ENCODE measurements at regions not wholly inside any gene's neighbourhood (a gene's known extent, or its start where the extent isn't known, plus 50 kb on each side); places are given as distances from the start of the nearest gene placed in this dataset.
"Not testable (repeated sequence)": the region's sequence is repeated elsewhere in the genome, so short reads cannot be mapped to it uniquely, and the experiment has no call there.

DNA sequence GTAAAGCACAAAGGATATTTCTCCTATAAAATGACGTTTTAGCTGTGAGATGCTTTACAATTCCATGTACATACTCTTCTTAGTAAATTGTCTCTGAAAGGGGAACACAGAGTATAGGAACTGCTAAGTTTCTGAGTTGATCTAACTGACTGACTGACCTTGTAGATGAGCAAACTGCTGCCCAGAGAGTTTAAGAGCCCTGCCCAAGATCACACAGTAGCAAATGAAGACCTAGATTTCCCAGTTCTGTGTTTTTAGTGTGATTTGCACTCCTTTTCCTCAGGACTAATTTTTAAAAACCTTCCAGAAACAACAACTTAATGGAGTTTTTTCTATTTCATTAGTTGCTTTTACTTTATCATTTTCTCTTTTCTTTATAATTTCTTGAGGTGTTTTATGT is 247.7 kb downstream of the PDCD6IP start:
- ChIA-PET CTCF (no interaction called here), POLR2A (no interaction called here)

DNA sequence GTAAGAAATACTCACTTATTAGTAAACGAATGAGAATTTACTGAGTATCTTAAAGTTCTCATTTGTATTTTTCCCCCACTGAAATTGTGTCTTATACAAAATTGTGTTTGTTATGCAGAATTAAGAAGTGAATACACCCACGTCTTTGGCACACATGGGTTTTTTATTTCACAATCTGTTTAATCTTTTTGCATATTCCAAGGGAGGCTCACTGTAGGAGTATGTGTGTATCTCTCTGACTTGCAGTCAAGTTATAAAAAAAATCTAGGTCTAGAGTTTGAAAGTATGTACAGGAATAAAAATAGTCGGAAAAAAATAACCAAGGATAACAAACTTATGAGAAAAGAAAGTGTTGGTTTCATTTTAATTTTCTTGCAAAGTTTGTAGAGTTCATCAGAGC is 255.2 kb downstream of the PDCD6IP start:
- POLR2A ChIA-PET, result no interaction called here
- CTCF ChIA-PET, result no interaction called here

DNA sequence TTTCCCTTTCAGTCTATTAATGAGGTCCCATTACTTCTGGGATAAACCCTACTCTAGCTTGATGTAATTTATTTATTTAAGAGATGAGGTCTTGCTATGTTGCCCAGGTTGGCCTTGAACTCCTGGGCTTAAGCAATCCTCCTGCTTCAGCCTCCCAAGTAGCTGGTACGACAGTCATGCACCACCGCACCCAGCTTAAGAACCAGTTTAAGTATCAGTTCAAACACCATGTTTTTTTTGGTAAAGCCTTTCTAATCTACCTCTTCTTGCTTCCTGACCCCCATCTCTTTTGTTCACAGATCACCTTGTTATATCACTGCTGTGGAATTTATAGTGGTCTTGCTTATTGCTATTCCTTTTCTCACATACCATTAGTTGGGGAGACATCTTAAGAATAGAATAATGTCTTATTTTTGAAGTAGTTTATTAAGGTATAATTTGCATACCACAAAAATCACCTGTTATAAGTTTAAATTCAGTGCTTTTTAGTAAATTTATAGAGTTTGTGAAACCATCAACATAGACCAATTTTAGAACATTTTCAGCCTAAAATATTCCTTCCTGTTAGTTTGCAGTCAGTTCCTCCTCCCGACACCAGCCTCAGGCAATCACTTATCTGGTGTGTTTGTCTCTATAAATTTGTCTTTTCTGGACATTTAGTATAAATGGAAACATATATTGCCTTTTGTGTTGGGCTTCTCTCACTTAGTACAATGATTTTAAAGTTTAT is 257.9 kb downstream of the PDCD6IP start:
- CTCF ChIA-PET, result no interaction called here
- POLR2A ChIA-PET, result no interaction called here

DNA sequence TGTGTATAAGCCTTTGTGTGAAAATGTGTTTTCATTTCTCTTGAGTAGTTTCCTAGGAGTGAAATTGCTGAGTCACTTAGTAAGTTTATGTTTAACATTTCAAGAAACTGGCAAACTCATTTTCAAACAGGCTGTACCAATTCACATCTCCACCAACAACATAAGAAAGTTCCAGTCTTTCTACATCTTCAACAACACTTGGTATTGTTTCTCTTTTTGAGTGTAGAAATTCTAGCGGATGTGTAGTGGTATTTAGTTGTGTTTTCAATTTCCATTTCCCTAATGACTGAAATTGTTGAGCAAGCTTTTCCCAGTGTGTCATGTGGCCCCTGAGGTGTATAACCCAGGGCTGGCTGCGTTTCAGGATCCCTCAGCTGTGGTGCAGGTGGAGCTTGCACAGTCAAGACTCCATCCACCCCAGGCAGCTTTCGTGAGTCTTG is 258.5 kb downstream of the PDCD6IP start:
- POLR2A ChIA-PET, result no interaction called here
- CTCF ChIA-PET, result no interaction called here

DNA sequence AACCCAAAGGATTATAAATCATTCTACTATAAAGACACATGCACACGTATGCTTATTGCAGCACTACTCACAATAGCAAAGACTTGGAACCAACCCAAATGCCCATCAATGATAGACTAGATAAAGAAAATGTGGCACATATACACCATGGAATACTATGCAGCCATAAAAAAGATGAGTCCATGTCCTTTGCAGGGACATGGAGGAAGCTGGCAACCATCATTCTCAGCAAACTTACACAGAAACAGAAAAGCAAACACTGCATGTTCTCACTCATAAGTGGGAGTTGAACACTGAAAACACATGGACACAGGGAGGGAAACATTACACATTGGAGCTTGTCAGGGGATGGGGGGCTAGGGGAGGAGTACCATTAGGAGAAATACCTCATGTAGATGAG is 262.6 kb downstream of the PDCD6IP start:
- CTCF ChIA-PET, POLR2A ChIA-PET: not testable (repeated sequence)

DNA sequence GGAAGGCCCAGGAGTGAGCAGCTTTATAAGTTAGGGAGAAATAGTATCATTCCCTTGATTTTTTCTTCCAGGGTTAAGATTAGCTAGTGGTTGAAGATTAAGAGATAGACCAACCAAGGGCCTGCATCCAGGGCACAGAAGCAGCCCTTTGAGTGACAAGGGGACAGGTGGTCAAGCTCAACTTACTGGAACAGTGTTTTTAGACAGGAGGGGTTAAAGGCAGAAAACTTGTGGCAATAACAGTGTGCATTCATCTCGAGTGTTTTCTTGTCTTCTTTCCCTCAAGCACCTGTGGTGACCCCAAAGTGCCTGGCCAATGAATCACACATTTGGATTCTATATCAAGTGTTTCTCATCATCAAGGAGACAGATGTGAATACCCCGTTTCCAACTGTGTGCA is 267.5 kb downstream of the PDCD6IP start:
- CTCF ChIA-PET, result interaction anchor here (0.6 kb wide), 1 partner anchor 203 kb away, joined by 3 read pairs; no protein-coding TSS in a partner anchor
- POLR2A ChIA-PET, result no interaction called here

DNA sequence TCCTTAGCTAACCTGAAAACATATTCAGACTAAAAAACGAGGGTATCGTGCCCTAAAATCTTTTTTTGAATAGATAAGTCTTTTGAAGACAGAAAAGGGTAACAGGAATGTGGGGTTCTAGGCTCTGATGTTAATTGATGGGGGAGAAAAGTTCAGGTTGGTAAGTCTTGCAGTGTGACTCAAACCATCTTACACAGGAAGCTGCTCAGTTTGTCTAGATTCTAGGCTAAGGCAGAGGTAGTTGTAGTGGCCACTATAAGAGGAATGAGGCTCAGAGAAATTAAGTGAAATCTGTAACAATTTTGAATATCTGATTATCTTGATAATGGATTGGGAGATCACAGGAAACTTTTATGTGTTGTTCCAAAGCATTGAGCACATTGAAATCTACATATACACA is 267.9 kb downstream of the PDCD6IP start:
- CTCF ChIA-PET, result interaction anchor here (0.6 kb wide), 1 partner anchor 202 kb away, joined by 3 read pairs; no protein-coding TSS in a partner anchor
- POLR2A ChIA-PET, result no interaction called here

DNA sequence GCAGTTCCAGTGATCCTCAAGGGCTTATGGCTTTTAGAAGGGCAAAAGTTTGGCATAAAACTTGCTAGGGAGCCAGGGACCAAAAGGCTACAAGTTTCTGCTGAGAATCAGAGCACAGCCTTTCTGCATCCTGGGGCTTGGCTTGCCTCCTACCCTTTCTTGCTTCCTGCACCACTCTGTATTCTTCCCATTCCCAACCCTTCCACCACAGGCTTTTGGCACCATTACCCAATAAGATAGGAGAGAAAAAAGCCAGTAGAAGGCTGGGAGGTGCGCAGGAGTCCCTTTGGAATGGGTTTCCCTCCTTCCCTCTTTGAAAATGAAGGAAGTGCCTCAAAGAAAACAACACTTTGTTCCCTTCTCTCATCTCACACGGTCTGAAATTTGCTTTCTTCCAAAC is 268.6 kb downstream of the PDCD6IP start:
- ChIA-PET CTCF (no interaction called here), POLR2A (no interaction called here)

DNA sequence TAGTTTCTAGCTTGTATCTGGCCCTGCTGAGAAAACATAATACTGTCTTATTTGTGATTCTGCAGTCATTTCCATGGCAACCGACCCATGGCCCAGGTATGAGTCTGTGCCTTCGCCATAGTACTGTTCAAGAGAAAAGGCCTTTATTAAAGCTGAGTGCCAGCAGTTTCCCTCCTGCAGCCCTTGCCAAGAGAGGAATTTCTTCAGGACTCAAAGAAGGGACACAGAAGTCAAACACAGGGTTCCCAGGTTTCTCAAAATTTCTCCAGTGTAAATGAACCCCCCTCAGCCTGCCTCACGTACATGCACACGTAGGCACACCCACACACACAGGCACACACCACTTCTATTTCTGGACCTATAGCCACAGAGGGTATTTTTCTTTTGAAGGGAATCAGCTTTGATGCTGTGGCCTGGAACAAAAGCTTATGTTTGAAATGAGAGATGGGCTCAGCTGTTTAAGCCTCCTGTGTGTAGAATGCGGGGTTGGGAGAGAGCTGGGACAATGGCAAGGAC is 269.2 kb downstream of the PDCD6IP start:
- CTCF ChIA-PET, result no interaction called here
- POLR2A ChIA-PET, result no interaction called here

DNA sequence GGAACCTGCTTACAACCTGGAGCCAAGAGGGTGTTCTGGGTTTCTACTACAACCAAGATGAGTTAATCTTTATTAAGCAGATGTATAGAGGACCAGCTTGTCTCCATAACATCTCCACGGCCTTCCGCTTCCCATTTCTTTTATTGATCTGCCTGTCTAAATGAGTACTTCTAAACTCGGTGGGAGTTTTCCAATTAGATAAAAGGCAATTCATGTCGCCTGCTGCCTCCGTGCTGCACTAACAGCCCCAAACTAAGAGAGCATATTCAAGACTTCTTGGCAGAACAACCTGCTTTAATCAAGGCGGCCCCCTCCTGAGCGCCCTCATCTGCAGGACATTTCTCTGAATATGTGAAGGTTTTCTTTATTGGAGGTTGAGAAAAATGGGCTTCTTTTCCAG is 270.1 kb downstream of the PDCD6IP start:
- ChIA-PET CTCF (no interaction called here), POLR2A (no interaction called here)

DNA sequence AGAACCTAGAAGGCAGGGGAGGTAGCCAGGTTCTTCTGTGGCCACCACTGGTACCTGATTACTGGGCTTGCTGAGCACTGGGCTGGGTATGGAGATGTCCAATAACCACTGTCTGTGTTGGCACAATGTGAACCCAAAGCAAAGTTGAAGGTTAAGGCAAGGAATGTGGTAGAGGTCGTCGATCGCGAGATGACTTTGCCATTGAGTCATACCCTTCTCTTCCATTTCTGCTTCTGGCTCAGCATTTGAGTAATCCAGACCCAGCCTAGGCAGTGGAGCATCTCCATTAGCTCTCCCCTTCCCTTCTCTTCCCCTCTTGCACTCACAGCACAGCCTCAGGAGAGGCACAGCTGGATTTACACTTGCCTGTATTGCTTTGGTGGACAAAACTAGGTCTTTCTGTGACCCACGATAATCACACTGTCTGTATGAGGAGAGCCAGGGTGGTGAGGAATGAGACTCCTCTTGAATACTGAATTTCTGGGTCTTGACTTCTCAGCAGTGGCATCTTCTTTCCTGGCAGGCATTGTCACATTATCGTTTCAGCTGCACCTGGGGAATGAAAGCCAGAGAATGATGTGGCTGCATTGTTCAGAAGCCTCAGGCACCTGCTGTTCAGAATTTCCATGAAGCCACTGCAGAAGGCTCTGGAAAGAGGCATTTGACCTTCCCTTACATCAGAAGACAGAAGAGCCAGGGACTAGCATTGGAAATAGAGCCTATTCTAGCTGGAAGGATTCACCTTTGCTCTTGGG is 272.6 kb downstream of the PDCD6IP start:
- POLR2A ChIA-PET, result no interaction called here
- CTCF ChIA-PET, result no interaction called here

DNA sequence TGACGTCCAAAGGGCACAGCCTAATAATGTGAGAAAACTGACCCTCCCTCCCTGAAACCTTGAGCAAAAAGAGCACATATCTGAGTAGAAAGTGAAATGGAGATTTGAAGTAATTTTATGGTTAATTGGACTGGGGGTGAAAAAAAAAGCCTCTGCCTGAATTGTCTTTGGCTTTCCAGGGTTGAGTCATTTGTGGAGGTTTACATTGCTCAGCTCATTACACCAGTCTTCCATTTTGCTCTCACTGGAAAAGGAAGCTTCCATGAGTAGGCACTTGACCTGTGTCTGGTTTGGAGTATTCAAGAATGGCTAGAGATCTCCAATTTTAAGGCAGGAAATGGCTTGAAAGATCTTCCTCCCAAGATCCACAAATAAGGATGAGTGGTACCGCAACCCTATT is 273.9 kb downstream of the PDCD6IP start:
- POLR2A ChIA-PET, result no interaction called here
- CTCF ChIA-PET, result no interaction called here

DNA sequence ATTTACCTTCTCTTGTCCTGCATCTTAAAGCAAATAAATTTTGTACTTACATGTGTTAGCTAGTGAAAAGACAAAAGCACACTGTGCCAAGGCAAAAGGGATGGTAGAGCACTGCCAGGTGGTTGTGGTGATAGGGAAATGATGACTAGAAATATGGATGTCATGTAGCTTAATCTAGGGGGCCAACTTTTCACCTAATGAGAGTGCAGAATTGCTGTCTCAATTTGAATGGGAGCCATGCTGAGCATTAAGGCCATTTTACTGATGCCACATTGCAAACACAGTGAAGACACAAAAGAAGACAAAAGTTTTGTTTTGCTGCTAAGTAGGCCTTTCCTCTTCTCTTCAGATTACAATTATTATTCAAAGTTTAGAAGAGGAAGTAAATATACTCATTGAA is 274.7 kb downstream of the PDCD6IP start:
- ChIA-PET POLR2A (no interaction called here), CTCF (no interaction called here)

DNA sequence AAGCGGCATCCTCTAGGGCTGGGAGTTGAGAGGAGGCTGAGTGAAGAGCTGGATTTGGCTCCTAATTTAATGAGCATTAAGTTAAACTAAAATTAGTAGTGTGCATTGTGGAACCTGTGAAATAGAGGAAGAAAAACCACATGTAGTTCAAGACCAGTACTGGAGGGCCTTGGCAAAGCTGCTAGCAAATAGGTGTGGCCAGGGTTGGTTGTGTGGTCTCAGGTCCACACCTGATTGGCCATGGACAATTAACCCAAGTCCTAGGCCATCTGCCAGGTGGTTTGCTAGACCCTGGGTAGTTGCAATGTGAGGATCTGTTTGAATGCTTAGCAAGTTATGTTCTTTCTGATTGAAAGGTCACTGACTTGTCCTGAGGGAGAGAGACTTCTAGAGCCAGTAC is 275.5 kb downstream of the PDCD6IP start:
- ChIA-PET POLR2A (no interaction called here), CTCF (no interaction called here)

DNA sequence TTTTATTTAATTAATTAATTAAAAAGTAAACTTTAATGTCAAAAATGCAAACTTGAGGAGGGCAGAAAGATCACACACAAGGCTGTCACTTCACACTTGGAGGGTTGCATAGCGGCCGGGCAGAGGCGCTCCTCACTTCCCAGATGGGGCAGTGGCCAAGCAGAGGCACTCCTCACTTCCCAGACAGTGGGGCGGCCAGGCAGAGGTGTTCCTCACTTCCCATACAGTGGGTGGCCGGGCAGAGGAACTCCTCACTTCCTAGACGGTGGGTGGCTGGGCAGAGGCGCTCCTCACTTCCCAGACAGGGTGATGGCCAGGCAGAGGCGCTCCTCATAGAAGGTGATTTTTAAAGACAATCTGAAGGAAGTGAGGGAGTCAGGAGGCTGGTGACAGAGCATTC is 277.5 kb downstream of the PDCD6IP start:
- POLR2A ChIA-PET, result no interaction called here
- CTCF ChIA-PET, result no interaction called here

DNA sequence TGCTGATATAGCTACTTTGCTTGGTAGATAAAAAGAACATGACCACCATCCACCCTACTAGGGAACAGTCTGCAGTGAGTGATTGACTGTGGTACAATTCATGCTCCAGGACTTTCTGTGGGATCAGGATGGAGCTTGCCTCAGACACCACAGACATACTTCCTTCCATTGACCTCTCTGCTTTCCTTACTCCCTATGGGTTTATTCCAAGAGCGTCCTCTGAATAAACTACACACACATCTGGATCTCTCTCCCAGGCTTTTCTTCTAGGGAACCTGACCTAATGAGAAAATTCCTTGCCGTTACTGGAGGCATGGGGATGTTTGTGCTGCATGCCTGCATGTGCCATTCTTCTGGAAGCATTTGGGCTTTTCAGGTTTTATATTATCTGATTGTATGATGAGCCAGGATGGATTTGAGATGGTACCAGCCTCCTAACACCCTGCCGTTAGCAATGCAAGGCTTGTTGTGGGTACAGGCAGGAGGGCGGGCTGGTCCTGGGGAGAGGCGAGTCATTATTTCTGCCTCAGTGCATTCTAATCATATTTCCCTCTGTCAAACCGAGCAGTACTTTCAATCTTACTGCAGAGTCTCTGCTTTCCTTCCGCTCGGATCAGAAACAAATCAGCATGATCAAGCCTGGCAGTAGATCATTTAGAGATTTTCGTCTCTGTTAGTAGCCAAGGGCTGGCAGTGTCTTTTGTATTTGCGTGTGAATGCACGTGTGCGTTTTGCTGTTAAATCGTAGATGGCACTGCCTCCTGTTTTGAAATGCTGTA is 279.2 kb downstream of the PDCD6IP start:
- POLR2A ChIA-PET, result no interaction called here
- CTCF ChIA-PET, result no interaction called here

DNA sequence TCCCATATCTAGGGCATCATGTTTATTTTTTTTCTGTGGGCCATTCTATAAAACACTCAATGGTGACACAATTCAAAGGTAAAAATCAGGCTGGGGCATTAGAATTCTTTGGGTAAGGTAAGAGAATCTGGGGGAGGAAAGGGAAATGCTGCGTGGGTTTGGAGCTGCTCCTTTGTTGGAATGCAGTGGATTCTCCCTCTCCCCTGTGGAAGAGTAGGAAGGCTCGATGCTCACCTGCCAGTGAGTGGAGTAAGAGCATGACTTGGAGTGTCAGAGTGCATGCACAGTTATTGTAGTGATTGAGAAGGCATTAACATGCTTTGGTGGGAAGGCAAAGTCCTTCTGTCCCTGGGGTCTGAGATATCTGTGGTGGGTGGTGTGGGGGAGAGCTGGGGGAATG is 280.0 kb downstream of the PDCD6IP start:
- CTCF ChIA-PET, result no interaction called here
- POLR2A ChIA-PET, result no interaction called here

DNA sequence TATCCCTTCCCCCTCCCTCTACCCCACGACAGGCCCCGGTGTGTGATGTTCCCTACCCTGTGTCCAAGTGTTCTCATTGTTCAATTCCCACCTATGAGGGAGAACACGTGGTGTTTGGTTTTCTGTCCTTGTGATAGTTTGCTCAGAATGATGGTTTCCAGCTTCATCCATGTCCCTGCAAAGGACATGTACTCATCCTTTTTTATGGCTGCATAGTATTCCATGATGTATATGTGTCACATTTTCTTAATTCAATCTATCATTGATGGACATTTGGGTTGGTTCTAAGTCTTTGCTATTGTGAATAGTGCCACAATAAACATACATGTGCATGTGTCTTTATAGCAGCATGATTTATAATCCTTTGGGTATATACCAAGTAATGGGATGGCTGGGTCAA is 281.4 kb downstream of the PDCD6IP start:
- POLR2A ChIA-PET, CTCF ChIA-PET: not testable (repeated sequence)

DNA sequence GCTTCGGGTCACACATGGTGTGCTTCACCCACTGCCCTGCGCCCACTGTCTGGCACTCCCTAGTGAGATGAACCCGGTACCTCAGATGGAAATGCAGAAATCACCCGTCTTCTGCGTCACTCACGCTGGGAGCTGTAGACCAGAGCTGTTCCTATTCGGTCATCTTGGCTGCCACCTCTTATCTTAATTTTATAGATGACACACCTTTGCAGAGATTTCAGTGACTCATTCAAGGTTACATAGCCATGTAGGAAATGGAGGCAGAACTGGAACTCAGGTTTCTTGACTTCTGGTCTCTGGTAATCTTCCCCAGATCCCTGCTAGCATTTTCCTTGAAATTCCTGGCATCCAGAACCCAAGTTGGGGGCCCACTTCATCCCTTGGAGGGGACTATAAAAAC is 291.9 kb downstream of the PDCD6IP start:
- POLR2A ChIA-PET, result not testable (repeated sequence)

DNA sequence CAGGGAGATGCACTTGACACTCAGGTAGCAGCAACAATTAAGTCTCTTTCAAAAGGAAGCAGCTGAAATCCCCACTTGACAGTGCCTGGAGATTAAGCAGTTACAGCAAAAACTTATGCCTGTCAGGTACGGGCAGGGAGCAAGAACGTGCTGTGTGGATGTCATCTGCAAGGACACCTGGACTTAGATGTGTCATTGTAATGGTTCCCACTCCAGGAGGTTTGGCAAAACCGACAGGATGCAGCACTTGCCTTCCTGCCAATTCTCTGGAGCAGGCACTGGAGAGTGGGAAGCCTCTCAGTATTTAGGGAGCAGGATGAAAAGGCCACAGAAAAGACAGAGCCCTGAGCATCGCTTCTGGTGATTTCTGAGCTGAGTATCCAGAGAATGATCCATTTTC is 292.4 kb downstream of the PDCD6IP start:
- POLR2A ChIA-PET, result no interaction called here
- CTCF ChIA-PET, result no interaction called here

More for the DNA sequence above, 291.9 kb downstream of the PDCD6IP start:
- CTCF ChIA-PET, result not testable (repeated sequence)

DNA sequence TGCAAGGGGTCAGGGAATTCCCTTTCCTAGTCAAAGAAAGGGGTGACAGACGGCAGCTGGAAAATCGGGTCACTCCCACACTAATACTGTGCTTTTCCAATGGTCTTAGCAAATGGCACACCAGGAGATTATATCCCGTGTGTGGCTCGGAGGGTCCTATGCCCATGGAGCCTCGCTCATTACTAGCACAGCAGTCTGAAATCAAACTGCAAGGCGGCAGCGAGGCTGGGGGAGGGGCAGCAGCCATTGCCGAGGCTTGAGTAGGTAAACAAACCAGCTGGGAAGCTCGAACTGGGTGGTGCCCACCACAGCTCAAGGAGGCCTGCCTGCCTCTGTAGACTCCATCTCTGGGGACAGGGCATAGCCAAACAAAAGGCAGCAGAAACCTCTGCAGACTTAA is 295.9 kb downstream of the PDCD6IP start:
- POLR2A ChIA-PET, CTCF ChIA-PET: not testable (repeated sequence)
